Endodermal cell (in vitro differentiated cells): ENCODE measurements at regions not wholly inside any gene's neighbourhood (a gene's known extent, or its start where the extent isn't known, plus 50 kb on each side); places are given as distances from the start of the nearest gene placed in this dataset.

Experiments
- DNase-seq: peaks from one replicate; pipeline ENCODE4 v3.0.0-alpha.2; 2017
- H3K27ac ChIP-seq: 2 replicates; pipeline ENCODE4 v1.5.1; 2013; ENCODE audit warnings: mild to moderate bottlenecking, low read depth, low read length, moderate library complexity
- H3K27me3 ChIP-seq: 2 replicates; pipeline ENCODE4 v1.6.1; 2013; ENCODE audit warnings: mild to moderate bottlenecking, low read length, moderate library complexity; ENCODE audit not compliant: insufficient read depth, control insufficient read depth, poor library complexity, severe bottlenecking
- H3K36me3 ChIP-seq: 2 replicates; pipeline ENCODE4 v1.7.0; 2013; ENCODE audit warnings: mild to moderate bottlenecking, low read length, moderate library complexity; ENCODE audit not compliant: control insufficient read depth, insufficient read depth
- H3K4me1 ChIP-seq: one replicate; pipeline ENCODE4 v1.7.0; 2013; ENCODE audit warnings: low read length; ENCODE audit not compliant: control insufficient read depth, insufficient read depth
- H3K4me3 ChIP-seq: 2 replicates; pipeline ENCODE4 v1.5.1; 2013; ENCODE audit warnings: mild to moderate bottlenecking, low read length, moderate library complexity
- H3K9ac ChIP-seq: 2 replicates; pipeline ENCODE4 v1.6.1; 2013; ENCODE audit warnings: mild to moderate bottlenecking, low read length, moderate library complexity; ENCODE audit not compliant: poor library complexity, severe bottlenecking; ENCODE audit errors: extremely low read depth
- H3K9me3 ChIP-seq: 2 replicates; pipeline ENCODE4 v1.6.1; 2013; ENCODE audit warnings: mild to moderate bottlenecking, low read length, moderate library complexity; ENCODE audit not compliant: control insufficient read depth
- H3K27ac Mint-ChIP-seq: 2 replicates; pipeline ENCODE4 v1.8.0; 2020; ENCODE audit warnings: mixed read lengths
- H3K27me3 Mint-ChIP-seq: 2 replicates; pipeline ENCODE4 v1.8.0; 2021; ENCODE audit warnings: mild to moderate bottlenecking, mixed read lengths; ENCODE audit not compliant: insufficient read depth
- H3K36me3 Mint-ChIP-seq: 2 replicates; pipeline ENCODE4 v1.8.0; 2020; ENCODE audit warnings: low read depth, mixed read lengths
- H3K4me1 Mint-ChIP-seq: 2 replicates; pipeline ENCODE4 v1.8.0; 2020; ENCODE audit warnings: mixed read lengths
- H3K4me3 Mint-ChIP-seq: 2 replicates; pipeline ENCODE4 v1.8.0; 2020; ENCODE audit warnings: mild to moderate bottlenecking, moderate library complexity, mixed read lengths
- H3K9me3 Mint-ChIP-seq: 2 replicates; pipeline ENCODE4 v1.8.0; 2020; ENCODE audit warnings: mild to moderate bottlenecking, mixed read lengths
- CTCF ChIP-seq: fragments of 200-600 bp; sonication (generic); conservative IDR thresholded peaks from 2 replicates; pipeline ENCODE4 v1.5.0; 2021; ENCODE audit warnings: antibody characterized with exemption, mild to moderate bottlenecking
- WGBS, 2 experiments: methylation state at CpG; one replicate each; pipeline versions ENCODE4 v1.1.5 to v1.1.7; 2013; ENCODE audit warnings: missing lambda C conversion rate in 2 of 2, mixed read lengths in 1 of 2; ENCODE audit not compliant: insufficient coverage in 1 of 2, insufficient read length in 1 of 2; 5-methylcytosine and 5-hydroxymethylcytosine counted together

- Mint-ChIP-seq H3K4me3 (no peak overlapping the region), H3K4me1 (no peaks in the 10 kb centered on the region), H3K36me3 (no peaks in the 10 kb centered on the region), H3K9me3 (no peaks in the 10 kb centered on the region), H3K27me3 (no peaks in the 10 kb centered on the region), H3K27ac (no peak overlapping the region)
- Histone ChIP-seq H3K27me3 (no peaks in the 10 kb centered on the region), H3K27ac (no peak overlapping the region), H3K9me3 (no peaks in the 10 kb centered on the region), H3K9ac (no peak overlapping the region), H3K36me3 (no peaks in the 10 kb centered on the region), H3K4me3 (no peak overlapping the region), H3K4me1 (no peaks in the 10 kb centered on the region)
- WGBS, 2 experiments, result 86 to 91% methylated on average over 4 to 7 of the region's 7 CpGs
- peak; percentile 38 for TF ChIP-seq CTCF
- DNase-seq, result no peak
These were observed 1267.9 kb downstream of the AMY1C start for GRCh38 chr1:105017587-105017986.

GRCh38 chr1:105023719-105024118 lies 1274.0 kb downstream of the AMY1C start:
- no peaks in the 10 kb centered on the region for H3K4me1 ChIP-seq
- Mint-ChIP-seq H3K27me3 (no peaks in the 10 kb centered on the region), H3K4me3 (no peak overlapping the region), H3K27ac (no peak overlapping the region), H3K36me3 (no peaks in the 10 kb centered on the region), H3K9me3 (no peaks in the 10 kb centered on the region), H3K4me1 (no peaks in the 10 kb centered on the region)
- DNase-seq, result no peak
- H3K9me3 ChIP-seq, result no peaks in the 10 kb centered on the region
- no peaks in the 10 kb centered on the region for H3K27me3 ChIP-seq
- no peak for TF ChIP-seq CTCF
- H3K27ac ChIP-seq, result no peak overlapping the region
- no peak overlapping the region for H3K4me3 ChIP-seq
- no peaks in the 10 kb centered on the region for H3K36me3 ChIP-seq
- H3K9ac ChIP-seq, result no peak overlapping the region

GRCh38 chr1:105027838-105028471 lies 1278.3 kb downstream of the AMY1C start:
- Mint-ChIP-seq H3K27ac (no peak overlapping the region), H3K4me1 (no peaks in the 10 kb centered on the region), H3K9me3 (no peaks in the 10 kb centered on the region), H3K4me3 (no peak overlapping the region), H3K36me3 (no peaks in the 10 kb centered on the region), H3K27me3 (no peaks in the 10 kb centered on the region)
- Histone ChIP-seq H3K36me3 (no peaks in the 10 kb centered on the region), H3K9me3 (no peaks in the 10 kb centered on the region), H3K27me3 (no peaks in the 10 kb centered on the region), H3K4me1 (no peaks in the 10 kb centered on the region), H3K9ac (no peak overlapping the region), H3K27ac (no peak overlapping the region), H3K4me3 (no peak overlapping the region)
- TF ChIP-seq CTCF, result peak; percentile 65
- 87 to 100% methylated on average over 2 to 3 of the region's 3 CpGs for WGBS, 2 experiments
- peak; percentile 60 for DNase-seq
